GM12872 (cell line): ENCODE measurements at regions not wholly inside any gene's neighbourhood (a gene's known extent, or its start where the extent isn't known, plus 50 kb on each side); places are given as distances from the start of the nearest gene placed in this dataset.

Experiments used
- TF ChIP-seq, protein P1 (sequence below): IDR thresholded peaks from 3 replicates; pipeline ENCODE4 v1.5.1; 2011; ENCODE audit warnings: low read depth, mild to moderate bottlenecking, low read length, moderate library complexity; ENCODE audit not compliant: insufficient read depth

DNA sequence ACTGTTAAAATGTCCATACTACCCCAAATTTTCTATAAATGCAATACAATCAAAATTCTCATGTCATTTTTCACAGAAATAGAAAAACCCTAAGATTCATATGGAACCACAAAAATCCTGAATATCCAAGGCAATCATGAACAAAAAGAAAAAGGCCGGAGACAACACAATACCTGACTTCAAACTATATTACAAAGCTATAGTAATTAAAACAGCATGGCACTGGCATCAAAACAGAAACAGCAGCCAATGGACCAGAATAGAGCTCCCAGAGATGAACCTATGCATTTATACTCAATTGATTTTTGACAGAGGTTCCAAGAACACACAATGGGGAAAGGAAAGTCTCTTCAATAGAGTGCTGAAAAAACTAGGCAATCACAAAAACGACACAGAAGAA lies 128.8 kb downstream of the SDHAF3 start:
- TF ChIP-seq, protein P1, sequence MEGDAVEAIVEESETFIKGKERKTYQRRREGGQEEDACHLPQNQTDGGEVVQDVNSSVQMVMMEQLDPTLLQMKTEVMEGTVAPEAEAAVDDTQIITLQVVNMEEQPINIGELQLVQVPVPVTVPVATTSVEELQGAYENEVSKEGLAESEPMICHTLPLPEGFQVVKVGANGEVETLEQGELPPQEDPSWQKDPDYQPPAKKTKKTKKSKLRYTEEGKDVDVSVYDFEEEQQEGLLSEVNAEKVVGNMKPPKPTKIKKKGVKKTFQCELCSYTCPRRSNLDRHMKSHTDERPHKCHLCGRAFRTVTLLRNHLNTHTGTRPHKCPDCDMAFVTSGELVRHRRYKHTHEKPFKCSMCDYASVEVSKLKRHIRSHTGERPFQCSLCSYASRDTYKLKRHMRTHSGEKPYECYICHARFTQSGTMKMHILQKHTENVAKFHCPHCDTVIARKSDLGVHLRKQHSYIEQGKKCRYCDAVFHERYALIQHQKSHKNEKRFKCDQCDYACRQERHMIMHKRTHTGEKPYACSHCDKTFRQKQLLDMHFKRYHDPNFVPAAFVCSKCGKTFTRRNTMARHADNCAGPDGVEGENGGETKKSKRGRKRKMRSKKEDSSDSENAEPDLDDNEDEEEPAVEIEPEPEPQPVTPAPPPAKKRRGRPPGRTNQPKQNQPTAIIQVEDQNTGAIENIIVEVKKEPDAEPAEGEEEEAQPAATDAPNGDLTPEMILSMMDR: no peak

DNA sequence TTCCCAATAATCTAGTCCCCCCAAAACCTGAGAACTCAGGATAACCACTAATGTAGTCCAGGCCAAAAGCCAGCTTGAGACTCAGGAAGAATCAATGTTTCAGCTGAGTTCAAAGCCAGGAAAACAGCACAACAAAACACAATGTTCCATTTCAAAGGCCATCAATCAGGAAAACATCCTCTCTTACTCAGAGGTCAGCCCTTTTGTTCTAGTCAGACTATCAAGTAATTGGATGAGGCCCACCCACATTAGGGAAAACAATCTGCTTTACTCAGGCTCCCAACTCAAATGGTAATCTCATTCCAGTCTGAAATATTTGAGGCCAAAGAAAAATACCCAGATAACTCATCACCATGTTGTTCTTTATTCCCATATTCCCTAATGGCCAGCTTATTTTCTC lies 152.2 kb downstream of the SDHAF3 start:
- TF ChIP-seq, protein P1: no peak

DNA sequence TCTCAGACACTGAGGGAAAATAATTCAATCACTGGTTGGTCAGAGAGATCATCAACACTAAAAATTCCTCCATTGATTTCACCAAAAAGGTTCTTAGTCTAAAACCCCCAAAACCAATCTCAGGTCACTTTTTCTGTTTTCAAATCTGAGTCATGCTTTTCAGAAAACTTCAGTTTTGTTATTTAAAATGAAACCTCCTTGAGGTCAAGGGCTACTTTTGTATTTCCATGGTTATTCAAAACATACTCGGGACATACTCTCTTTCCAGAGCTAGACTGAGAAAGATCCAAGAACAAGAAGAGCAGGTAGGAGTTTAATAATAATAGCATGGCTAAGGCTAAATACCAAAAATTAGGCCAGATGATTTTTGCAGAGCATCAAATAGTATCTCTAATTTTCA lies 152.8 kb downstream of the SDHAF3 start:
- TF ChIP-seq, protein P1: no peak

DNA sequence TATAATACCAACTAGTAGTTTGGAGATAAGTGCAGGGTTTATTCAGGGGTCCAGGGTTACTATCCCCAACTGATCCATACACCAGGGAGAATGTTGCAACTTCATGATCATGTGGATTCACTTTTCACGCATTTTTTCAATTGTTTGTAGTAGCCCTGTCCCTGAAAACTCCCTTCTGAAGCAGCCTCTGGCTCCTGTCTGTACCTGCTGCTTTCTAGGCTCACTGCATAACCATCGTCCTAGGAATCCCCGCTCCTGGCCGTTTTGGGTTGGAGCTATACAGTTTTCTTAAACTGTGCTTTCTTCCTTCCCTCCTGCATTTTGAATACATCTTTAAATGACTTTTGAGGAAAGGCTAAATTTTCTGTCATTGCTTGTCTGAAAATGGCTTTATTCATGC lies 154.1 kb downstream of the SDHAF3 start:
- TF ChIP-seq, protein P1: no peak

DNA sequence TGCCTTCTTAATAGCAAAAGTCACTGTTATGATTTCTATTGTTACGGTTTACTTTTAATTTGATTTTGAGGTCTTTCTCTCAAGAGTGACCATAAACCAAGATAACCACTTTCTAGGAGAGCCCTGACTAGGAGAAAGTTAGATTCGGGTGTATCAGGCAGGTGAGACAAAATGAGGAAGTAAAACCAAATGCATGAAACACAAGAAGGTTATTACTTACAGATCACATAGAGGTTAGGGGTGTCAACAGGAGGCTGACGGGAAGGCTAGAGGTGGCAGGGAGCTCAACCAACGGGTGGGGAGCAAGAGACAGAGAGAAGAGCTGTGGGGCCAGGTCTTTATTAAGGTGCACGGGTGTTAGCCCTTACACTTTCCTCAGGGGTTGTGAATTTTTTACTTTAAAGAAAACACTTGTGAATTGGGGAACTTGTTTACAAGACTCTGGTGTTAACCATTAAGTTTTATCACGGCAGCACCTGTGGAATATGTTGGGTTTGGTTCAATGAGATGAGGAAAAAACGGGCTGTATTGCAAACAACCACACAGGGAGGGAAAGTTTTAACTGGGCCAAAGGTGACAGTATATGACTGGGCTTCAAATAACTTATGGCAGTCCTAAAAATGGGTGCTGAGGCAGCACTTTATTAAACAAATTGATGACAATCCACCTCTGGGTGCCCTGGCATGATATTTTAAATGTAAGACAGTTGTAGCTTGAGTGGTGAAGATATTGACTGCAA lies 154.9 kb downstream of the SDHAF3 start:
- TF ChIP-seq, protein P1: no peak

DNA sequence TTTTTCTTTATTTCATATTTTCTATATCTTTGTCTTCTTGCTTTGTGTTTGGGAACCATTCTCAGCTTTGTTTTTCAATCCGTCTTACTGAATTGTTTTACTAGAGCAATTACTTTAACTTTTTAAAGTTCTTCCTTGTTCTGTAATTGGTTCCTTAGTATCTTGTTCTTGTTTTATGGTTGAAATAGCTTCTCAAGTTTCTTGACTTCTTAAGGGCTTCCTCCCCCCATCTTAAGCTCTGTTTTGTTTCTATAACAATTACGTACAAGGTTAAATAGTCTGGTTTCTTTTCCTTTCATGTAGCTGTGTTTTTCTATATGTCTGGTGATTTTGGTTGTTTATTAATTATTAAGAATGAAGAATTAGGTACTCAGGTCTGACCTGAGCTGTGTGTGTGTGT lies 158.0 kb downstream of the SDHAF3 start:
- TF ChIP-seq, protein P1: no peak

DNA sequence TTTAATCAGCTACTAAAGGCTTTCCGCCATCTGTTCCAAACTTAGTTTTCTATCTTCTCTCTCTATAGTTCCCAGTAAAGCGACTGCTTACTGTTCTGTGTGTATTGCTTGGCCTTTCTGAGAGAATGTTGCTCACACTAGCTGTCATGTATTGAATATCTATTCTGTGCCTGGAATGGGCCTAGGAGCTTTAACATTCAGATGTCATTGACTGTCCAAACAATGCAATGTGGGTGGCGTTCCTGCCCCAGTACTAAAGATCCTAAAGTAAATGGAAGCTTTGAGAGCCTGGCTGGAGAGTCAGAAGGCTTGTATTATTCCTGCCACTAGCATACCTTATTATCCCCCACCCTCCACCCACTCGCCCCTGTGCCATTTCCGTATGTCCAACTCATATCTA lies 163.5 kb downstream of the SDHAF3 start:
- TF ChIP-seq, protein P1: no peak
